GM23338 (cell line): ENCODE measurements at regions not wholly inside any gene's neighbourhood (a gene's known extent, or its start where the extent isn't known, plus 50 kb on each side); places are given as distances from the start of the nearest gene placed in this dataset.

Experiments used
- ATAC-seq: fragments of 200-7000 bp; cut with Tn5 transposase; 3 replicates; pipeline ENCODE4 v1.9.1; 2020
- DNase-seq: peaks from one replicate; pipeline ENCODE4 v3.0.0-alpha.2; 2015; ENCODE audit warnings: low spot score
- H2AFZ ChIP-seq: fragments of 200-600 bp; sonication (generic); 2 replicates; pipeline ENCODE4 v1.8.0; 2016; ENCODE audit warnings: antibody characterized with exemption, mild to moderate bottlenecking, moderate library complexity
- H3F3A ChIP-seq: fragments of 200-600 bp; sonication (generic); replicated peaks from 2 replicates; pipeline ENCODE4 v1.8.0; 2017; ENCODE audit warnings: antibody characterized with exemption, mixed run types, low read depth
- H3K27ac ChIP-seq: fragments of 200-600 bp; sonication (generic); 2 replicates; pipeline ENCODE4 v1.6.1; 2016; ENCODE audit warnings: low read depth
- H3K27me3 ChIP-seq: fragments of 200-600 bp; sonication (generic); 2 replicates; pipeline ENCODE4 v1.8.0; 2016; ENCODE audit warnings: mild to moderate bottlenecking, mixed run types, moderate library complexity; ENCODE audit not compliant: insufficient read depth
- H3K36me3 ChIP-seq: fragments of 200-600 bp; sonication (generic); 2 replicates; pipeline ENCODE4 v1.8.0; 2016; ENCODE audit warnings: mild to moderate bottlenecking; ENCODE audit not compliant: insufficient read depth
- H3K4me1 ChIP-seq: fragments of 200-600 bp; sonication (generic); 2 replicates; pipeline ENCODE4 v1.8.0; 2016; ENCODE audit warnings: mild to moderate bottlenecking, moderate library complexity; ENCODE audit not compliant: insufficient read depth
- H3K4me2 ChIP-seq: fragments of 200-600 bp; sonication (generic); 2 replicates; pipeline ENCODE4 v1.7.1; 2017; ENCODE audit warnings: mixed run types
- H3K4me3 ChIP-seq: fragments of 200-600 bp; sonication (generic); 2 replicates; pipeline ENCODE4 v1.6.1; 2016; ENCODE audit warnings: mixed run types
- H3K79me2 ChIP-seq: fragments of 200-600 bp; sonication (generic); replicated peaks from 2 replicates; pipeline ENCODE4 v1.8.0; 2017; ENCODE audit warnings: mild to moderate bottlenecking; ENCODE audit not compliant: insufficient read depth
- H3K9me2 ChIP-seq: fragments of 200-600 bp; sonication (generic); 2 replicates; pipeline ENCODE4 v1.8.0; 2017; ENCODE audit not compliant: insufficient read depth
- H4K20me1 ChIP-seq: fragments of 200-600 bp; sonication (generic); replicated peaks from 2 replicates; pipeline ENCODE4 v1.8.0; 2017; ENCODE audit warnings: mild to moderate bottlenecking; ENCODE audit not compliant: insufficient read depth
- H3K27ac Mint-ChIP-seq: 2 replicates; pipeline ENCODE4 v1.8.0; 2020; ENCODE audit warnings: inconsistent platforms, mild to moderate bottlenecking, moderate library complexity, mixed read lengths
- H3K27me3 Mint-ChIP-seq: 3 replicates; pipeline ENCODE4 v1.8.0; 2022; ENCODE audit warnings: low read depth, mild to moderate bottlenecking, moderate library complexity, mixed read lengths, inconsistent platforms; ENCODE audit not compliant: insufficient read depth, poor library complexity
- H3K36me3 Mint-ChIP-seq: 3 replicates; pipeline ENCODE4 v1.8.0; 2021; ENCODE audit warnings: low read depth, mild to moderate bottlenecking, inconsistent platforms, moderate library complexity, mixed read lengths
- H3K4me1 Mint-ChIP-seq: 3 replicates; pipeline ENCODE4 v1.8.0; 2020; ENCODE audit warnings: mild to moderate bottlenecking, inconsistent platforms, mixed read lengths
- H3K4me3 Mint-ChIP-seq: 3 replicates; pipeline ENCODE4 v1.8.0; 2021; ENCODE audit warnings: moderate library complexity, mild to moderate bottlenecking, inconsistent platforms, mixed read lengths
- H3K9me3 Mint-ChIP-seq: 3 replicates; pipeline ENCODE4 v1.8.0; 2020; ENCODE audit warnings: moderate library complexity, mild to moderate bottlenecking, inconsistent platforms, mixed read lengths
- CREB1 ChIP-seq: fragments of 250-450 bp; sonication (Bioruptor Pico); IDR thresholded peaks from 2 replicates; pipeline ENCODE4 v1.5.0; 2020; ENCODE audit warnings: low read depth, mild to moderate bottlenecking, moderate library complexity
- CTCF ChIP-seq, 2 experiments: fragments of 200-600 bp in 1 of 2; sonication (generic) in 1 of 2; conservative IDR thresholded peaks; 2 replicates each; pipeline versions ENCODE4 v1.5.1 to v1.6.1; 2016 to 2017; ENCODE audit warnings: antibody characterized with exemption in 2 of 2, low read depth in 2 of 2, mild to moderate bottlenecking in 2 of 2, moderate library complexity in 1 of 2
- EZH2 ChIP-seq: fragments of 200-600 bp; sonication (generic); IDR thresholded peaks from one replicate; pipeline ENCODE4 v1.8.0; 2017; ENCODE audit warnings: antibody characterized with exemption, mild to moderate bottlenecking, low read depth; ENCODE audit not compliant: unreplicated experiment
- EZH2phosphoT487 ChIP-seq: fragments of 200-600 bp; sonication (generic); IDR thresholded peaks from one replicate; pipeline ENCODE4 v1.8.1; 2018; ENCODE audit warnings: antibody characterized with exemption; ENCODE audit not compliant: unreplicated experiment
- NANOG ChIP-seq: IDR thresholded peaks from 2 replicates; pipeline ENCODE4 v1.6.1; 2016; ENCODE audit warnings: antibody characterized with exemption, borderline replicate concordance
- POLR2AphosphoS5 ChIP-seq: IDR thresholded peaks from 2 replicates; pipeline ENCODE4 v1.6.1; 2016; ENCODE audit warnings: antibody characterized with exemption, low read depth
- ZNF114 ChIP-seq: fragments of 250-450 bp; sonication (Bioruptor Pico); IDR thresholded peaks from 2 replicates; pipeline ENCODE4 v1.5.0; 2020; ENCODE audit warnings: mild to moderate bottlenecking, moderate library complexity
- TF ChIP-seq, protein P1 (sequence below): IDR thresholded peaks from 2 replicates; pipeline ENCODE4 v1.6.1; 2016; ENCODE audit warnings: antibody characterized with exemption
- TF ChIP-seq, protein P2 (sequence below): IDR thresholded peaks from one replicate; pipeline ENCODE4 v1.6.1; 2018; ENCODE audit warnings: antibody characterized with exemption; ENCODE audit not compliant: unreplicated experiment

DNA sequence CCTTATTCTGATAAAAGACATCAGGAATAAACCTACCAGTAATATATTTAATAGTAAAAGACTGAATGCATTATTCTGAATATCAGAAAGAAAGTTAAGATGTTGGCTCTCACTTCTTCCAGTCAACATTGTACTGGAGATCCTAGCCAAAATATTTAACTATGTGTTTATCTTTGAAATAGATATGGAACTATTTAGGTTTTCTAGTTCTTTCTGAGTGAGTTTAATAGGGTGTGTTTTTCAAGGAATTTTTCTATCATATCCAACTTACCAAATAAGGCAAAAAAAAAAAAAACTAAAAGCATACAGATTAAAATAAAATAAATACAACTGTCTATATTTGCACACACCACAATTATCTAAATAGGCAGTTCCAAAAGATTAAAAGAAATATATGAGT is 478.9 kb upstream of the LMO3 start (continued):
- no peak for TF ChIP-seq CTCF (conservative IDR thresholded peaks at IDR 0.05; ENCODE audit: low read depth in 2 of 2)
- no peak for TF ChIP-seq CREB1
- TF ChIP-seq, protein P1, sequence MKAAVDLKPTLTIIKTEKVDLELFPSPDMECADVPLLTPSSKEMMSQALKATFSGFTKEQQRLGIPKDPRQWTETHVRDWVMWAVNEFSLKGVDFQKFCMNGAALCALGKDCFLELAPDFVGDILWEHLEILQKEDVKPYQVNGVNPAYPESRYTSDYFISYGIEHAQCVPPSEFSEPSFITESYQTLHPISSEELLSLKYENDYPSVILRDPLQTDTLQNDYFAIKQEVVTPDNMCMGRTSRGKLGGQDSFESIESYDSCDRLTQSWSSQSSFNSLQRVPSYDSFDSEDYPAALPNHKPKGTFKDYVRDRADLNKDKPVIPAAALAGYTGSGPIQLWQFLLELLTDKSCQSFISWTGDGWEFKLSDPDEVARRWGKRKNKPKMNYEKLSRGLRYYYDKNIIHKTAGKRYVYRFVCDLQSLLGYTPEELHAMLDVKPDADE, result no peak
- no peak for TF ChIP-seq NANOG

DNA sequence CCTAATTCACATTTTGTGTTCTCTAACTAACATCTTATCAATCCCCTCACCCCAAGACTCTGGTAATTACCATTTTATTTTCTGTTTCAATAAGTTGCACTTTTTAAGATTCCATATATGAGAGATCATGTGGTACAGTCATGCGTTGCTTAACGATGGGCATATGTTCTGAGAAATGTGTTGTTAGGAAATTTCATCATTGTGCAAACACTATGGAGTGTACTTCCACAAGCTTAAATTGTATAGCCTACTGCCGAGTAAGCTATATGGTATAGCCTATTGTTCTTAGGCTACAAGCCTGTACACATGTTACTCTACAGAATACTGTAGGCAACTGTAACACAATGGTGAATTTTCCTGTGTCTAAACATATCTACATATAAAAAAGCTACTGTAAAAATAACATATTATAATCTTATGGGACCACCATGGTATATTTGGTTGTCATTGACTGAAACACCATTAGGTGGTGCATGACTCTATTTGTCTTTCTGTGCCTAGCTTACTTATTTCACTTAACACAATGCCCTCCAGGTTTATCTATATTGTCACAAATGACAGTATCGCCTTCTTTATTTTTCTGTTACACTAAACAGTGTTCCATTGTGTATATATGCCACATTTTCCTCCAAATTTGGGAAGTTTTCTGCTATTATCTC is 473.4 kb upstream of the LMO3 start:
- H3K36me3 ChIP-seq, result no peaks in the 10 kb centered on the region
- no peak overlapping the region for H3K27ac Mint-ChIP-seq
- no peaks in the 10 kb centered on the region for H3K36me3 Mint-ChIP-seq
- ATAC-seq, result peak; percentile 40; the same call in 2 of the 3 replicates
- H3K79me2 ChIP-seq, result no peaks in the 10 kb centered on the region
- H3K4me2 ChIP-seq, result no peak overlapping the region
- H3K27ac ChIP-seq, result no peak overlapping the region
- peak; percentile 19 for DNase-seq
- H3K4me3 ChIP-seq, result no peak overlapping the region
- H4K20me1 ChIP-seq, result no peaks in the 10 kb centered on the region
- peaks cover 6% of the 10 kb centered on the region; the same call in 1 of the 2 replicates for H3K4me1 ChIP-seq
- H2AFZ ChIP-seq, result no peak overlapping the region
- H3F3A ChIP-seq, result no peaks in the 10 kb centered on the region
- H3K4me3 Mint-ChIP-seq, result no peak overlapping the region
- TF ChIP-seq ZNF114 (CRISPR knock-in tag), result no peak
- TF ChIP-seq, protein P2, sequence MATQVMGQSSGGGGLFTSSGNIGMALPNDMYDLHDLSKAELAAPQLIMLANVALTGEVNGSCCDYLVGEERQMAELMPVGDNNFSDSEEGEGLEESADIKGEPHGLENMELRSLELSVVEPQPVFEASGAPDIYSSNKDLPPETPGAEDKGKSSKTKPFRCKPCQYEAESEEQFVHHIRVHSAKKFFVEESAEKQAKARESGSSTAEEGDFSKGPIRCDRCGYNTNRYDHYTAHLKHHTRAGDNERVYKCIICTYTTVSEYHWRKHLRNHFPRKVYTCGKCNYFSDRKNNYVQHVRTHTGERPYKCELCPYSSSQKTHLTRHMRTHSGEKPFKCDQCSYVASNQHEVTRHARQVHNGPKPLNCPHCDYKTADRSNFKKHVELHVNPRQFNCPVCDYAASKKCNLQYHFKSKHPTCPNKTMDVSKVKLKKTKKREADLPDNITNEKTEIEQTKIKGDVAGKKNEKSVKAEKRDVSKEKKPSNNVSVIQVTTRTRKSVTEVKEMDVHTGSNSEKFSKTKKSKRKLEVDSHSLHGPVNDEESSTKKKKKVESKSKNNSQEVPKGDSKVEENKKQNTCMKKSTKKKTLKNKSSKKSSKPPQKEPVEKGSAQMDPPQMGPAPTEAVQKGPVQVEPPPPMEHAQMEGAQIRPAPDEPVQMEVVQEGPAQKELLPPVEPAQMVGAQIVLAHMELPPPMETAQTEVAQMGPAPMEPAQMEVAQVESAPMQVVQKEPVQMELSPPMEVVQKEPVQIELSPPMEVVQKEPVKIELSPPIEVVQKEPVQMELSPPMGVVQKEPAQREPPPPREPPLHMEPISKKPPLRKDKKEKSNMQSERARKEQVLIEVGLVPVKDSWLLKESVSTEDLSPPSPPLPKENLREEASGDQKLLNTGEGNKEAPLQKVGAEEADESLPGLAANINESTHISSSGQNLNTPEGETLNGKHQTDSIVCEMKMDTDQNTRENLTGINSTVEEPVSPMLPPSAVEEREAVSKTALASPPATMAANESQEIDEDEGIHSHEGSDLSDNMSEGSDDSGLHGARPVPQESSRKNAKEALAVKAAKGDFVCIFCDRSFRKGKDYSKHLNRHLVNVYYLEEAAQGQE, result no peak
- peak; percentile 50 to 55 for TF ChIP-seq CTCF (conservative IDR thresholded peaks at IDR 0.05; ENCODE audit: low read depth in 2 of 2)
- TF ChIP-seq EZH2, result no peak
- TF ChIP-seq CREB1, result no peak
- no peak for TF ChIP-seq EZH2phosphoT487
- TF ChIP-seq NANOG, result no peak
- TF ChIP-seq POLR2AphosphoS5, result no peak
- no peaks in the 10 kb centered on the region; the same call in none of the 3 replicates for H3K9me3 Mint-ChIP-seq
- H3K4me1 Mint-ChIP-seq, result peaks cover 18% of the 10 kb centered on the region
- peaks cover 4% of the 10 kb centered on the region for H3K9me2 ChIP-seq
- peaks cover 1% of the 10 kb centered on the region for H3K27me3 Mint-ChIP-seq
- H3K27me3 ChIP-seq, result no peaks in the 10 kb centered on the region
